Karpas-422 (cell line): ENCODE measurements at regions not wholly inside any gene's neighbourhood (a gene's known extent, or its start where the extent isn't known, plus 50 kb on each side); places are given as distances from the start of the nearest gene placed in this dataset.

Source experiments
- DNase-seq: peaks from one replicate; pipeline ENCODE4 v3.0.0-alpha.2; 2015
- H2AFZ ChIP-seq: fragments of 200-600 bp; sonication (generic); 2 replicates; pipeline ENCODE4 v1.6.1; 2014; ENCODE audit warnings: antibody characterized with exemption, low read length, mixed read lengths
- H3K27ac ChIP-seq: fragments of 200-600 bp; sonication (generic); 2 replicates; pipeline ENCODE4 v1.5.1; 2014; ENCODE audit warnings: mild to moderate bottlenecking, low read length, moderate library complexity
- H3K27me3 ChIP-seq: fragments of 200-600 bp; sonication (generic); 2 replicates; pipeline ENCODE4 v1.6.1; 2014; ENCODE audit warnings: low read length, mixed read lengths
- H3K36me3 ChIP-seq: fragments of 200-600 bp; sonication (generic); 2 replicates; pipeline ENCODE4 v1.6.1; 2014; ENCODE audit warnings: low read length, mixed read lengths; ENCODE audit not compliant: insufficient read depth
- H3K4me1 ChIP-seq: fragments of 200-600 bp; sonication (generic); 2 replicates; pipeline ENCODE4 v1.6.1; 2014; ENCODE audit warnings: mild to moderate bottlenecking, low read length, mixed read lengths
- H3K4me2 ChIP-seq: fragments of 200-600 bp; sonication (generic); 2 replicates; pipeline ENCODE4 v1.6.1; 2014; ENCODE audit warnings: low read length, low read depth, mild to moderate bottlenecking; ENCODE audit not compliant: poor library complexity, severe bottlenecking
- H3K4me3 ChIP-seq: fragments of 200-600 bp; sonication (generic); 2 replicates; pipeline ENCODE4 v1.5.1; 2014; ENCODE audit warnings: mild to moderate bottlenecking, antibody characterized with exemption, low read length, mixed read lengths
- H3K79me2 ChIP-seq: fragments of 200-600 bp; sonication (generic); 2 replicates; pipeline ENCODE4 v1.6.1; 2014; ENCODE audit warnings: mild to moderate bottlenecking, low read length, mixed read lengths
- H3K9ac ChIP-seq: fragments of 200-600 bp; sonication (generic); 2 replicates; pipeline ENCODE4 v1.6.0; 2014; ENCODE audit warnings: low read length
- H3K9me2 ChIP-seq: fragments of 200-600 bp; sonication (generic), shearing (Covaris generic); replicated peaks from 2 replicates; pipeline ENCODE4 v1.6.0; 2014; ENCODE audit warnings: mild to moderate bottlenecking, low read length, moderate library complexity; ENCODE audit not compliant: insufficient read depth
- H3K9me3 ChIP-seq: fragments of 300-700, 200-600 bp; sonication (generic); 2 replicates; pipeline ENCODE4 v1.6.1; 2014; ENCODE audit warnings: low read length, mixed read lengths
- H4K20me1 ChIP-seq: fragments of 200-600 bp; sonication (generic); 2 replicates; pipeline ENCODE4 v1.6.1; 2014; ENCODE audit warnings: mild to moderate bottlenecking, antibody characterized with exemption, low read length, low read depth; ENCODE audit not compliant: insufficient read depth

DNA sequence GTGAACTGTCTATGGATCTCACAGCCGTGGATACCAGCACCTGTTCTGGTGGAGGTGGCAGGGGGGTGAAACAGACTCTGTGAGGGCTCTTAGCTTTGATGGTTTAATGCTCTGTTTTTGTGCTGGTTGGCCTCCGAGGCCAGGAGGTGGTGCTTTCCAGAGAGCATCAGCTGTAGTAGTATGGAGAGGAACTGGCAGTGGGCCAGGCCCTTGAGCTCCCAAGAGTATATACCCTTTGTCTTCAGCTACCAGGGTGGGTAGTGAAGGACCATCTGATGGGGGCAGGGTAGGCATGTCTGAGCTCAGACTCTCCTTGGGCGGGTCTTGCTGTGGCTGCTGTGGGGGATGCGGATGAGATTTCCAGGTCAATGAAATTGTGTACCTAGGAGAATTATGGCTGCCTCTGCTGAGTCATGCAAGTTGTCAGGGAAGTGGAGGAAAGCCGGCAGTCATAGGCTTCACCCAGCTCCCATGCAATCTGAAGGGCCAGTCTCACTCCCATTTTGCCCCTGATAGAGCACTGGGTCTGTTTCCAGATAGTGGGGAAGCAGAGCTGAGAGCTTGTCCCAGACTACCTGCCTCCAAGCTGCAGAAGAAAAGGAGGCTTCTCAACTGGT lies 102.7 kb upstream of the AHI1 start:
- H3K4me2 ChIP-seq, result no peak overlapping the region
- no peak overlapping the region for H3K4me3 ChIP-seq
- no peak overlapping the region for H3K9ac ChIP-seq
- no peak for DNase-seq
- no peaks in the 10 kb centered on the region for H3K27me3 ChIP-seq
- no peaks in the 10 kb centered on the region for H3K36me3 ChIP-seq
- no peaks in the 10 kb centered on the region for H3K9me3 ChIP-seq
- no peak overlapping the region for H2AFZ ChIP-seq
- H4K20me1 ChIP-seq, result no peaks in the 10 kb centered on the region
- no peaks in the 10 kb centered on the region for H3K9me2 ChIP-seq
- H3K27ac ChIP-seq, result no peak overlapping the region
- H3K4me1 ChIP-seq, result no peaks in the 10 kb centered on the region
- H3K79me2 ChIP-seq, result no peaks in the 10 kb centered on the region

DNA sequence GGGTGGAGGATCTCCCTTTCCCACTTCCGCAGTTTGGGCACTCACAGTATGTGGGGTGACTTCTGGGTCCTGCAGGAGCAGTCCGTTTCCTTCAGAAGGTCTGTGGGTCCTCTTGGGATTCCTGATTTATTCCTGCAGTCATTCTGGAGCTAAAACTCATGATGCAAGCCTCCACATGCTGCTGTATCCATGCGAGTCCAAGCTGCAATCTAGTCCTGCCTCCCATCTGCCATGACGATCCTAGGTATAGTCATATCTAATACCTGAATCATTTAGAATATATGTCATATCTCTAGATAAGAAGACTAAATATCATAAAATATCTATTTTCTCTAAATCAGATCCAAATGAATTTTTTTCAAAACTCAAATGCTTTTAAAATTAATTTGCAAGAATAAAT lies 103.4 kb upstream of the AHI1 start:
- Histone ChIP-seq H3K27me3 (no peaks in the 10 kb centered on the region), H2AFZ (no peak overlapping the region), H4K20me1 (no peaks in the 10 kb centered on the region), H3K9ac (no peak overlapping the region), H3K27ac (no peak overlapping the region), H3K4me1 (no peaks in the 10 kb centered on the region), H3K36me3 (no peaks in the 10 kb centered on the region), H3K79me2 (no peaks in the 10 kb centered on the region), H3K9me2 (no peaks in the 10 kb centered on the region), H3K4me2 (no peak overlapping the region), H3K4me3 (no peak overlapping the region), H3K9me3 (no peaks in the 10 kb centered on the region)
- no peak for DNase-seq

DNA sequence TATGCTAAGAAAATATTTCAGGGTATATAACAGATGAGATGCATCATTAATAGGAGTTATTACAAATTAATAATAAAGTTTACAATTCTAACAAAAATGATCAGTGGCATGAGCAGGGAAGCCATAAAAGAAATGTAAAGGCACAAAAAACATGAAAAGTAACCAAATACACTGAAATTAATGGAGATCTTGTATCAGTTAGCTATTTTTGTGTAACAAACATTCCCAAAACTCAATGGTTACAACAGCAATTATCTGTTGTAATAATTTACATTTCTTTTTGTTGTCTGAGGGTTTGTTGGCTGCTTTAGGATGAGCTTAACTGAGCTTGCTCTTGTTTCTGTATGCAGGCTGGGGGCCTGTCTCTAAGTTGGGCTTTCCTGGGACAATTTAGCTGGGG lies 104.3 kb upstream of the AHI1 start:
- Histone ChIP-seq H3K79me2 (no peaks in the 10 kb centered on the region), H3K4me2 (no peak overlapping the region), H2AFZ (no peak overlapping the region), H3K4me3 (no peak overlapping the region), H3K9ac (no peak overlapping the region), H3K9me2 (no peaks in the 10 kb centered on the region), H3K9me3 (no peaks in the 10 kb centered on the region), H3K36me3 (no peaks in the 10 kb centered on the region), H4K20me1 (no peaks in the 10 kb centered on the region), H3K4me1 (no peaks in the 10 kb centered on the region), H3K27ac (no peak overlapping the region), H3K27me3 (no peaks in the 10 kb centered on the region)
- no peak for DNase-seq

DNA sequence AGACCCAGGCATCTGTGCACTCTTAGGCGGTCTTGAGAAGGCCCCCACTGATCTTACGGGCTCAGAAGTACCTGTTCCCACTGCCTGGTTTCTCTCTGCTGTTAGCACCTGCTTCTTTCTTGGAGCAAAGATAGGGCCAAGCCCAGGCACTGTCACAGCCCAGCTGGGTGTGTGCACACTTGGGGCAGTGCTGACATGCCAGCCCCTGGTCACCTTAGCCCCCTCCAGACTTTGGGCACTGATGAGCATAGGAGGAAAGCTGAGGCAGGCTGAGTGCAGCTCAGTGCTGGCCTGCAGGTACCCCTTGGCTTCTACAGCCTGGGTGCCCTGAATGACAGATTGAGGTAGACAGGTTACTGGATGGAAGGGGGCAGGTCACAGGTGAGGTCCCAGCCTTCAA lies 105.7 kb upstream of the AHI1 start:
- DNase-seq, result no peak
- H3K4me3 ChIP-seq, result no peak overlapping the region

DNA sequence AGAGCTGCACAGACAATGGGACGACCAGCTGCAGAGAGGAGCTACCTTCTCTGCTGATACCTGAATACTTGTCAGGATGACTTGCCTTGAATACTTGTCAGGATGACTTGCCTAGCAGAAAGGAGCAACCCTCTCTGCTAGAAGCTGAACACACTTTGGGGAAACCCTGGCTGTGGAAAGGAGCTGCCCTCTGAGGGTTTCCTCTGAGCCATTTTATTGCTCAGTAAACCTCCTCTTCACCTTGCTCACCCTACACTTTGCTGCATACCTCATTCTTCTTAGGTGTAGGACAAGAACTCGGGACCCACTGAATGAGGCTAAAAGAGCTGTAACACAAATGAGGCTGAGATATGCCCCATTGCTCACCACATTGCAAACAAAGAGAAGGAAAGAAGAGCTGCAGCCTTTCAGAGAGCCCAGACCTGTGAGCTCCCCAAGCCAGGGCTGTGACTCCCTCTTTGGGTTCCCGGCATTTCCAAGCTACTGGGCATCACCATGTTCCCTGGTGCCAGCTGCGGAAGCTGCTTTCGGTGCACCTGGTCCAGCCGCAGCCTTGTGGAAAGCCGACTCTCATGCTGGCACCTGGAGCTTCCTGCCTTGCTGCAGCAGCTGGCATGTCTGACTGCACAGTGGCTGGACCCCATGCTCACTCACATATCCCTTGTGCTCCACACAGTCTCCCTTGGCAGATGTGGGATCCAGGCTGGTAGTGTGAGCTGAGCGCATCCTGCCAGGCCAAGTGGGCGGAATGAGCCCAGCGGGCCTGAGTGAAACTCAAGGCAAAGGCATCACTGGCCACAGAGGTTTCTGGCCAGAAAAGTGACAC lies 106.7 kb upstream of the AHI1 start:
- Histone ChIP-seq H3K4me1 (no peaks in the 10 kb centered on the region), H3K27me3 (no peaks in the 10 kb centered on the region), H3K4me2 (no peak overlapping the region), H3K4me3 (no peak overlapping the region), H2AFZ (no peak overlapping the region), H3K9me3 (no peaks in the 10 kb centered on the region), H3K9me2 (no peaks in the 10 kb centered on the region), H3K9ac (no peak overlapping the region), H3K79me2 (no peaks in the 10 kb centered on the region), H4K20me1 (no peaks in the 10 kb centered on the region), H3K36me3 (no peaks in the 10 kb centered on the region), H3K27ac (no peak overlapping the region)
- DNase-seq, result no peak

More for the DNA sequence above, 105.7 kb upstream of the AHI1 start:
- Histone ChIP-seq H3K4me1 (no peaks in the 10 kb centered on the region), H3K27me3 (no peaks in the 10 kb centered on the region), H4K20me1 (no peaks in the 10 kb centered on the region), H3K9me2 (no peaks in the 10 kb centered on the region), H3K9ac (no peak overlapping the region), H3K27ac (no peak overlapping the region), H2AFZ (no peak overlapping the region), H3K36me3 (no peaks in the 10 kb centered on the region), H3K4me2 (no peak overlapping the region), H3K79me2 (no peaks in the 10 kb centered on the region), H3K9me3 (no peaks in the 10 kb centered on the region)

DNA sequence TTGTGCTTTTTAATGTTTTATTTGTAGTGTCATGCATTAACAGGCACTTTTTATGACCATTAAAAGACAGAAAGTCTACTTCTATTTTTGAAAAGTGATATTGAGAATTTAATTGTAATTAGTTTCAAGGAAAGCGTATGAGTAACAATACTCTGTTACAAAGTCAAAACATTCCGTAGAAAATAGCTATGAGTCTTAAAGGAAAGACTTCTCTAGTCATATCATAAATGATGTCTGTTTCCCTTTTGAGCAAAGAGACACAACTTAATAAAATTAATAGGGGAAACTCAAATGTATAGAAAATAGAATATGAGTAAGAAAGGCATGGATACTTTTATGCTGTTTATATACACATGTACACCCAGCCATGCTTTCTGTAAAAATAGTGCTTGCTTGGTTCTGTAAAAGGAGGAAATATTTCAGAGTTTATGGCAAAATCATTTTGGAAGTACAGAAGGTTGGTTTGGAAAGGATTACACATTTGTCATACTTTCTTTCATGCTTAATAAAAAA lies 107.8 kb upstream of the AHI1 start:
- no peak overlapping the region for H3K9ac ChIP-seq
- H3K4me3 ChIP-seq, result no peak overlapping the region
- no peak overlapping the region for H2AFZ ChIP-seq
- no peaks in the 10 kb centered on the region for H3K36me3 ChIP-seq
- no peak for DNase-seq
- no peaks in the 10 kb centered on the region for H3K9me2 ChIP-seq
- no peaks in the 10 kb centered on the region for H3K79me2 ChIP-seq
- no peak overlapping the region for H3K4me2 ChIP-seq
- no peaks in the 10 kb centered on the region for H3K4me1 ChIP-seq
- H3K27ac ChIP-seq, result no peak overlapping the region
- no peaks in the 10 kb centered on the region for H3K27me3 ChIP-seq
- H3K9me3 ChIP-seq, result no peaks in the 10 kb centered on the region
- H4K20me1 ChIP-seq, result no peaks in the 10 kb centered on the region

DNA sequence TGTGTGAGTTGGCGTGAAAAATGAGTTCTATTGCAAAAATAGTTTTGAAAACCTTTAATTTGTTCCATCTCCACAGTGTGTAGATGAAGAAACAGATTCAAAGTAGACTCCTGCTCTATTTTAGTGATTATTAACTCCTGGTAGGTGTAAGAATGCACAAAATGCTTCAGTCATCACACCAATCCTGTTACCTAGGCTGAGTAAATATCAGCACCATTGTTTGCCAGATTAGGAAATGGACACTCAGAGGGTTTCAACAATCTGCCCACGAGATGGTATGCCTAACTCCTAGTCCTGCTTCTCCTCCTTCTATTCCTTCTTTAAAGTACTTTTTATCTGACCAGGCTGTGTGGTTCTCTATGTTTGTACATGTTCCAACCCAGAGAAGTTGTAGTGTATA lies 108.9 kb upstream of the AHI1 start:
- no peak overlapping the region for H3K4me2 ChIP-seq
- H3K9me3 ChIP-seq, result no peaks in the 10 kb centered on the region
- H3K4me3 ChIP-seq, result no peak overlapping the region
- no peaks in the 10 kb centered on the region for H3K4me1 ChIP-seq
- no peaks in the 10 kb centered on the region for H4K20me1 ChIP-seq
- no peaks in the 10 kb centered on the region for H3K36me3 ChIP-seq
- no peak overlapping the region for H2AFZ ChIP-seq
- no peak overlapping the region for H3K27ac ChIP-seq
- H3K9me2 ChIP-seq, result no peaks in the 10 kb centered on the region
- H3K27me3 ChIP-seq, result no peaks in the 10 kb centered on the region
- H3K9ac ChIP-seq, result no peak overlapping the region
- DNase-seq, result no peak
- no peaks in the 10 kb centered on the region for H3K79me2 ChIP-seq

DNA sequence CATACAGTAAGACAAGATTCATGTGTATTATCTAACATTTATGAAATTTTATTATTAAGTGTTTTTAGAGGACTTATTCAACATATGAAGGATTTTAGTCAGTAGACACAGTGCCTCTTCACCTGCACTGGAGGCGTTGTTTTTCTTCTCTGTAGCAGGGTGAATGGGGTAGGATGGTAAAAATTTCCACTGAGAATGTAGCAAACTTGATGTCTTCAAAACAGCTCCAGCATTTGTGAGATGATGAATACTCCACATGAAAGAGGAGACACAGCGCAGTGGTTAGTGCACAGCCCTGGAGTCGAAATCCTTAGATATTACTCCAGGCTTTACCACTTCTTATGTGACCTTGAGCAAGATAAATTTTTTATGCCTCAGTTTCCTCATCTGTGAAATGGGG lies 110.5 kb upstream of the AHI1 start:
- no peaks in the 10 kb centered on the region for H3K9me3 ChIP-seq
- H4K20me1 ChIP-seq, result no peaks in the 10 kb centered on the region
- DNase-seq, result no peak
- no peak overlapping the region for H3K4me2 ChIP-seq
- no peaks in the 10 kb centered on the region for H3K9me2 ChIP-seq
- H3K79me2 ChIP-seq, result no peaks in the 10 kb centered on the region
- H3K4me3 ChIP-seq, result no peak overlapping the region
- H3K36me3 ChIP-seq, result no peaks in the 10 kb centered on the region
- H3K27me3 ChIP-seq, result no peaks in the 10 kb centered on the region
- H2AFZ ChIP-seq, result no peak overlapping the region
- H3K9ac ChIP-seq, result no peak overlapping the region
- H3K4me1 ChIP-seq, result no peaks in the 10 kb centered on the region
- no peak overlapping the region for H3K27ac ChIP-seq
